A549 (cell line): ENCODE measurements at regions not wholly inside any gene's neighbourhood (a gene's known extent, or its start where the extent isn't known, plus 50 kb on each side); places are given as distances from the start of the nearest gene placed in this dataset.

ENCODE experiments used
- BHLHE40 ChIP-seq: IDR thresholded peaks from 2 replicates; pipeline ENCODE4 v1.6.1; 2012; ENCODE audit warnings: low read depth, low read length, inconsistent platforms
- CHD4 ChIP-seq: fragments of 200-600 bp; sonication (generic); IDR thresholded peaks from 2 replicates; pipeline ENCODE4 v1.6.1; 2016; ENCODE audit warnings: antibody characterized with exemption, mild to moderate bottlenecking, borderline replicate concordance
- CTCF ChIP-seq: fragments of >200 bp; sonication (Bioruptor Twin); formaldehyde crosslinking; IDR thresholded peaks from 3 replicates; pipeline ENCODE4 v1.5.1; 2016
- EP300 ChIP-seq, 2 experiments: fragments of >200 bp; sonication (Bioruptor Twin); formaldehyde crosslinking; IDR thresholded peaks; 2 replicates in 1 of 2; 3 replicates in 1 of 2; pipeline ENCODE4 v1.6.1; 2016 to 2017
- MYC ChIP-seq: IDR thresholded peaks from 2 replicates; pipeline ENCODE4 v1.6.1; 2012; ENCODE audit warnings: mild to moderate bottlenecking, inconsistent platforms, low read length, improper control_type of control experiment, borderline replicate concordance
- NR3C1 ChIP-seq: fragments of >200 bp; sonication (Bioruptor Twin); formaldehyde crosslinking; IDR thresholded peaks from 3 replicates; pipeline ENCODE4 v1.6.1; 2017
- POLR2A ChIP-seq: IDR thresholded peaks from 2 replicates; pipeline ENCODE4 v1.6.1; 2012; ENCODE audit warnings: mild to moderate bottlenecking, low read length
- RFX5 ChIP-seq: fragments of 450-650 bp; IDR thresholded peaks from 2 replicates; pipeline ENCODE4 v1.7.1; 2014; ENCODE audit warnings: antibody characterized with exemption, mild to moderate bottlenecking, moderate library complexity
- SREBF2 ChIP-seq: fragments of 450-650 bp; IDR thresholded peaks from 2 replicates; pipeline ENCODE4 v1.6.1; 2014; ENCODE audit warnings: mild to moderate bottlenecking, moderate library complexity
- ZNF302 ChIP-seq: fragments of 250-450 bp; sonication (Bioruptor Pico); IDR thresholded peaks from 2 replicates; pipeline ENCODE4 v1.9.0; 2021; ENCODE audit warnings: inconsistent platforms, mild to moderate bottlenecking, moderate library complexity

- no peak for TF ChIP-seq MYC
- TF ChIP-seq ZNF302: no peak
- no peak for TF ChIP-seq BHLHE40
- no peak for TF ChIP-seq CTCF
- no peak for TF ChIP-seq SREBF2
- TF ChIP-seq CHD4: no peak
- TF ChIP-seq POLR2A: no peak
- TF ChIP-seq RFX5: no peak
- no peak for TF ChIP-seq NR3C1
- TF ChIP-seq EP300 (IDR thresholded peaks at IDR 0.05): no peak
These were observed 177.6 kb downstream of the DEPDC1B start for GRCh38 chr5:60522292-60522905.
